ENCODE measurements at regions not wholly inside any gene's neighbourhood (a gene's known extent, or its start where the extent isn't known, plus 50 kb on each side); places are given as distances from the start of the nearest gene placed in this dataset.

DNA sequence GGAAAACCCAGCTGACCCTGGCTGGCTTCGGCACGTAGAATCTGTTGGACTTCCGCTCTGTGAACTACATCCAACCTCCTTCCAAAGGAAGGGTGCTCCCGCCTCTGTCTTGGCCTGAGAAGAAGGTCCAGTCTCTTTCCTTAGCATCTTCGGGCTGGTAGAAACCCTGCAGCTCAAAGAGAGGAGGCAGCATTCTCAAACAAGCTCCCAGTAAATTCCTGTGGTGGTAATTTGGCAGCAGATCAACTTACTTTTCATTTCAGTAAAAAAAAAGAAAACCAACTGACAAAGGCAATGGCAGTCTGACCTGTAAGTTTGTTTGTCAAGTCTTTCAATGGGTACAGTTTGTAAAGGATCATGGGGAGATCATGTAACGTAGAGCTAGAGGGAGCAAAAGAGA, 176.7 kb downstream of the MED10 start:
- DNase-seq (ENCODE audit: low read depth in 3 of 3, low spot score in 2 of 3), result no peak

DNA sequence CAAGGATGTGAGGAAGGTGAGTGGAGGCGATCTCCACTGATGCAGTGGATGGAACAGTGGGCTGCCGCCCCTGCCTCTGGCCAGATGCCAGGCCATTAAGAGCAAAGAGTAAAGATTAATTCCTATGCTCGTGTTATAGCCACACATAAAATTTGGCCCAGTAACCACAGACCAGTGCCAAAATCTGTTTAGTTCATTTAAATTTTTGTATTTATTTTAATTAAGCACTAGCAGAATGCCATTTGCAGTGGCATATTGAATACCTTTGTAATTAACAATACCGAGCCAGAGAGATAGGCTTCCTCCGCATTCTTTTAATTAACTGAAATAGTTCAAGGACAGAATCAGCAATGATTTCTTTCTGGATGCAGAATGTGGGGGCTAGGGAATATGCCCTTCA, 179.8 kb downstream of the MED10 start:
- DNase-seq (ENCODE audit: low read depth in 3 of 3, low spot score in 2 of 3), result no peak

DNA sequence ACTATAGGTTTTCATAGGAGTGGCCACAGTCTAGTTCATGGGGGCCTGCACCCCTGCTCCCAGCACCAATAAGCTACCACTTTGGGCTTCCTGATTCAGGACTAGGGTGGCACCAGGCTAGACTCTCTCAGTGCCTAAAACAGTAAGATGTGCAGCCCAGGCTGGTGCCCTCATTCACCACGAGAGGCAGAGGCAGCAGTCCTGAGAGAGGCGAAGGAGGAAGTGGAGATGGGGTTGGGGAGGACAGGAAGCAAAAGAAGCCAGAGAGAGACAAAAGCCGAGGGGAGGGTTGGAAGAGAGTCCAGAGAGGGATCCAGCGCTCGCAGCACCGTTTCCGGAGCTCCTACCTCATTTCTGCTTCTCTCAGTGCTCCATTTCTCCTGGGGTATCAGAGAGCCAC, 180.9 kb downstream of the MED10 start:
- no peak for DNase-seq (ENCODE audit: low read depth in 3 of 3, low spot score in 2 of 3)

GRCh38 chr5:6195711-6196358, 182.5 kb downstream of the MED10 start:
- no peak for DNase-seq (ENCODE audit: low read depth in 3 of 3, low spot score in 2 of 3)

DNA sequence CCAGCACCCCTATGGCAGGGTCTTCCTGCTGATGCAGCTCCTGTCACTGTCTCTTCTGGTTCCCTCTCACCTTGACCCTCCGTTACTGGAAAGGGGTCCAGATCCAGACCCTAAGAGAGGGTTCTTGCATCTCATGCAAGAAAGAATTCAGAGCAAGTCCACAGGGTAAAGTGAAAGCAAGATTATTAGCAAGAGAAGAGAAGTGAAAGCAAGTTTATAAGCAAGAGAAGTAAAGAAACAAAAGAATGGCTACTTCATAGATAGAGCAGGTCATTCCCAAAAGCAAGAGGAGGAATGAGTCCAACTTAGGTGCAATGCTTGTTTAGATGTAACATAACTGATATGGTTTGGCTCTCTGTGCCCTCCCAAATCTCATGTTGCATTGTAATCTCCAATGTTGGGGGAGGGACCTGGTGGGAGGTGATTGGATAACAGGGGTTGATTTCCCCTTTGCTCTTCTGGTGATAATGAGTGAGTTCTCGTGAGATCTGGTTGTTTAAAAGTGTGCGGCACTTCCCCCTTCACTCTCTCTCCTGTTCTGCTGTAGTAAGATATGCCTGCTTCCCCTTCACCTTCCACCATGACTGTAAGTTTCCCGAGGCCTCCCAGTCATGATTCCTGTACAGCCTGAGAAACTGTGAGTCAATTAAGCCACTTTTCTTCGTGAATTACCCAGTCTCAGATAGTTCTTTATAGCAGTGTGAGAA, 183.3 kb downstream of the MED10 start:
- DNase-seq (ENCODE audit: low read depth in 3 of 3, low spot score in 2 of 3), result no peak

DNA sequence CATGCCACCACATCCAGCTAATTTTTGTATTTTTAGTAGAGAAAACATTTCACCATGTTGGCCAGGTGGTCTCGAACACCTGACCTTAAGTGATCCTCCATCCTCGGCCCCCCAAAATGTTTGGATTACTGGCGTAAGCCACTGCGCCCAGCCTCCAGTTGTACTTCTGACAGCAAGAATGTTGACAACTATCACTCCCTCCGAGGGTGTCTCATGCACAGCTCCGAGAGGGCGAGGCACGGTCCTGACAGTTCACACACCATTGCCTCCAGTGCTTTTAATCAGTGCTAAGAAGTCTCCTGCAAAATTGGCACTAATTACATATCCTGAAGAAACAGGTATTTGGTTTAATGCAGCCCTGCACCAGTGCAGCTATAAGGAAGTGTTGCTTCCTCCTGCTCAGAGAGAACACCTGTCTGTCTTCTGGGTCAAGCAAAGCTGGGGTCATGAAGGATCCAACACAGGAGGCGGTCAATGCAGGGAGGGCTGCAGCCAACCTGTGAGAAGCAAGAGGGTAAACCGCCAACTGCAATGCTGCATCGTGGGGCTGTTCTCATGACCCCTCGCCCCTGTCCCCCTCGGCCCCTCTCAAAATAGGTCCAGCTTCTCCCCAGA, 184.0 kb downstream of the MED10 start:
- DNase-seq (ENCODE audit: low read depth in 3 of 3, low spot score in 2 of 3), result no peak

GRCh38 chr5:6193310-6193709, 185.0 kb downstream of the MED10 start:
- no peak for DNase-seq (ENCODE audit: low read depth in 3 of 3, low spot score in 2 of 3)

DNA sequence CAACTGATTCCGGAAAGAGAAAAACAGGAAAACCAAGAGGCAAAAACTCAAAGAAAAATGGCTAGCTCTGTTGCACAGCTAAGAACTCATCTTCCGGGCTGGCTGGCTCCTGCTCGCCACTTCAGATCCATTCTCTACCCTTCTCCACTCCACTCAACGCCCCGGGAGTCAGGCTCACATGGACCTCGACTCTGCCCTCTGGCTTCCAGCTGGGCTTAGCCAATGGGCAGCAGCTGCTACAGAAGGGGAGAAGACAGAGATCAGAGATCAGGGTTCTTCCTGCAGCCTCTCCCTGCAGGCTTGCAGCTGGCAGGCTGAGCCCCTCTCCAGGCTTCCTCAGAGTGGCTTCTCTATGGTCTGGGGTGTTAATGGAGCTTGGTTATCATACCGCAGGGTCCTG, 187.5 kb downstream of the MED10 start:
- DNase-seq (ENCODE audit: low read depth in 3 of 3, low spot score in 2 of 3), result no peak

GRCh38 chr5:6188976-6189375, 189.4 kb downstream of the MED10 start:
- no peak for DNase-seq (ENCODE audit: low read depth in 3 of 3, low spot score in 2 of 3)

GRCh38 chr5:6188344-6188743, 190.0 kb downstream of the MED10 start:
- DNase-seq (ENCODE audit: low read depth in 3 of 3, low spot score in 2 of 3), result no peak

DNA sequence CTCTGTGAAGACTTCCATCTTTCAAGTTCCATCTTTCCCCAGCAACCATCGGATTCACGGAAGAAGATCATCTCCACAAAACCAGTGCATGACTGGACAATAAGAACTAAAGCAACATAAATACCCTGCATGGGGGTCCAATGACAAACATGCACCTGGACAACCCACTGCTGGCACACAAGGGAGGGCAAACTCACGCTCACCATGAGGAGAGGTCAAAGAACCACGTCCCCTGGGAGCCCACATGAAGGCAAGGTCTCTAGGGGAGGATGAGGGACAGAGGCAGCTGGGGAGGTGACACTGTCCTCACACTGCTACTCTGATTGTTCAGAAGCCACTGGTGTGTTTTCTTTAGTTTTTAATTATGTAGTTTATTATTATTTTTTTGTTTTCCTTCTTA, 190.8 kb downstream of the MED10 start:
- no peak for DNase-seq (ENCODE audit: low read depth in 3 of 3, low spot score in 2 of 3)

- DNase-seq (ENCODE audit: low read depth in 3 of 3, low spot score in 2 of 3), result no peak
Observed at GRCh38 chr5:6185574-6185973, 192.8 kb downstream of the MED10 start.

DNA sequence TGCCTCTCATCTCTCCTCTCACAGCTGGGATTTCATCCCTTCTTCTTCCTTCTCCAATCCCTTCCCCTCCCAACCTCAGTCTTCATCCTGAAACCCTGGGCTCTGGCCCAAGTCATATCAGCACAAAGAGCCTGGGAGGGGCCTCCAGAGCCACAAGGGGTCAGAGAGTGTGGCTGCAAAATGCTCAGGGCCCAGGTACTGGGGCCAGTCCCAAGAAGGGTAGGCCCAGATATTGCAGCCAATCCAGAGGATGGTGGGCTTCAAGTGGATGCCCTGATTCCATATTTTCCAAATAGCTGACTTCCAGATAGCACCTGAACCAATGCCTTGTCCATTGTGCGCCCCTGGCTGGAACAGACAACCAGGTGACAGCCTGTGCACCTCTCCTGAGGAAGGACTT, 193.9 kb downstream of the MED10 start:
- no peak for DNase-seq (ENCODE audit: low read depth in 3 of 3, low spot score in 2 of 3)

DNA sequence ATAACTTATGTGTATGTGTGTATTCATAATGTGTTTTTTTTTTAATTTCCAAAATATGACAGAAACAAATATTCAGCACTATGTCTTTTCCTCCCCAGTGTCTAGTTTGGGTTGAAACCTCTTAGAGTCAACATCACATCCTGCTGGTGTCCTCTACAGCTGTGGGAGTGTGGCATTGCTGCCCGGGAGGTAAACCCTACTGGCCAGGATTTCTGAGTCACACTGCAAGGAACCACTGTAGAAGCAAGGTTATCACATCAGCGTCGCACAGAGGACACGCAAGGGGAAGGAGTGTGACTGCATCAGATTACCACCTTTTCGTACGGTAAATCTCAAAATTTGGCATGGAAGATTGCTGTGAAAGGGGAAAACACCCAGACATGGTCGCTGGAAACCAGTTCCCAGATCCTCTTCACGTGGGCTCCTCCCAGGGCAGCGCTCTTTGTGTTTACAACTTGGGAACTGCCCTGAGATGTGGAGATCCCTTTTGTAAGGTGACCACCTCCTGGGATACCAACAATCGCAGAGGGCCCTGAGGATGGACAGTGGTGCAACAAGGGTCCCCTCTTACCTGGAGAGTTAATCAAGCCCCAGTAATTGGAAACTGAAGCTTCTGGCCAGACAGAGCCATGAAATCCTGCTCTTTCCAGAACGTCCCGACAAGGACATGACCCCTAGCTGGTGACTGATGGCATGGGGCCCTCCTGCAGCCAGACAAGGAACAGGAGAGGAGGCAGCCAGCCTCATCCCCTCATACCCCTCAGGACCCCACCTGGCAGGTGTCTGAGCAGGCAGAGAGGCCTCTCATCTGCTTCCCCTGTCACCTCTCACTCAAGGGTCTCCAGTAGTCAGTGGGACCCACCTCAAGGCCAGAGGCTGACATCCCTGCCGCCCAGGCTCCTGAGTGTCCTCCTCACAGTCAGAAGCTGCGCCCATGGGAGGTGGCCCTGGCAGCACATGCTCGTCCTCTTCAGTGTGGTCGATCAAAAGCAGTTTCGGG, 194.7 kb downstream of the MED10 start:
- DNase-seq (ENCODE audit: low read depth in 3 of 3, low spot score in 2 of 3), result no peak

DNA sequence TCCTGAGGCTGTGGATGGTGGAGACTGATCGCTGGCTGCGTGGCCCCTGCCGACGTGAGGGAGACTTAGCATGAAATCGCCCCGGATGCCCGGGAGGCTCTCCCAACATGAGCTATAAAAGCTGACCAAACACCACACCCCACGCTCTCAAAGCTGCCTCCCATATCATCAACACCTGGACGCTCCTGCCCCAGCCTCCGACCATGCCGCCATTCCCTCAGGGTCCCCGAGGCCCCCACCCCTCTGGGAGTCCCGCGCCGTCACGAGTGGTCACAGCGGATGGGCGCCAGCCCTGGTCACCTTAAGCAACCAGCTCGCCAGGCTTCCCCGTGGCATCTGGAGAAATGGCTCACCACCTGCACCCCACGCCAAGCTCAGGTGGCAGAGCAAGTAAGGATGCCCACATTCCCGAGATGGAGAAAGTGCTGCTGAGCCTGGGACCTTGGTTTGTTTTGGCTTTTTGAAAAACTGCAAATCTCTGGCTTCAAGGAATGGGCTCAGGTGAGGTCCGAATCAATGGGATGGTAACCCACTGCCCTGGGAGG, 196.0 kb downstream of the MED10 start:
- DNase-seq (ENCODE audit: low read depth in 3 of 3, low spot score in 2 of 3), result no peak

DNA sequence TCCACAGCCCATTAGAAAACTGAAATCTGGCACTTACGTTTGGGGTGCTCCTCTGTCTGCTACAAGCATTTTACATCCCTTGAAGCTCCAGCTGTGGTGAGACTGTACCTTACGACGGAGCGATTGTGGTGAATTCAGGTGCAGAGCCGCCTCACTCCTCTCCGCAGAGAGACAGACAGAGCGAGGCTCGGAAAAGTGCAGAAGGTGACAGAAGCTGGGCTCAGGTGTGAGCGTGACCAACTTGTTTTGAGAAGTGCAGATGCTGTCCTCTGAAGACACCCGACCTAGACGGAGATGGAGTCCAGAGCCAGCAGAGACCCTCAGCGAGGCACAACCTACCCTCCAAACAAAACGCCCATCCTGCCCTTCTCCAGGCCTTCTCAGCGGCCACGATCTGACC, 196.5 kb downstream of the MED10 start:
- DNase-seq (ENCODE audit: low read depth in 3 of 3, low spot score in 2 of 3), result no peak

DNA sequence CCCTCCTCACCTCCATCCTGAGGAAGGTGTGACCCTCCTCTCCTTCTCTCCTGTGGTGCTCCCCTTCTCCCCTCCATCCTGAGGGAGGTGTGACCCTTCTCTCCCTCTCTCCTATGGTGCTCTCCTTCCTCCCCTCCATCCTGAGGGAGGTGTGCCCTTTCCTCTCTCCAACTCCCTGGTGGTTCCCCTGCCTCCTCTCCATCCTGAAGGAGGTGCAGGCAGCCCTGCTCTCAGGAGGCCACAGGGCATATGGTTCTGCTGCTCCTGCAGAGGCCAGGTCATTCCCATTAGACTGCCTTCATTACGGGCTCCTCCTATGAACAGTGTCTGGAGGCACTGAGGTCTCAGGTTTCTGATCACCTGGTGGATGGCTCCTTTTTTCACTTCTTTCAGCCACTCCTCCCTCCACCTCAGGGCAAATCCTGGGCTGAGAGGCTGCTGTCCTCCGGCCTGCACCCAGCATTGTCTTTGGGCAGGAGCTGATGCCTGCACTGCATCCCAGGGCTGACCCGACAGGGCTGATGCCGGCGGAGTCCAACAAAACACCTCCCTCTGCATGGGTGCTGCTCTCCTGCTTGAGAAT, 197.1 kb downstream of the MED10 start:
- no peak for DNase-seq (ENCODE audit: low read depth in 3 of 3, low spot score in 2 of 3)

GRCh38 chr5:6180231-6180872, 198.0 kb downstream of the MED10 start:
- DNase-seq (ENCODE audit: low read depth in 3 of 3, low spot score in 2 of 3), result no peak

DNA sequence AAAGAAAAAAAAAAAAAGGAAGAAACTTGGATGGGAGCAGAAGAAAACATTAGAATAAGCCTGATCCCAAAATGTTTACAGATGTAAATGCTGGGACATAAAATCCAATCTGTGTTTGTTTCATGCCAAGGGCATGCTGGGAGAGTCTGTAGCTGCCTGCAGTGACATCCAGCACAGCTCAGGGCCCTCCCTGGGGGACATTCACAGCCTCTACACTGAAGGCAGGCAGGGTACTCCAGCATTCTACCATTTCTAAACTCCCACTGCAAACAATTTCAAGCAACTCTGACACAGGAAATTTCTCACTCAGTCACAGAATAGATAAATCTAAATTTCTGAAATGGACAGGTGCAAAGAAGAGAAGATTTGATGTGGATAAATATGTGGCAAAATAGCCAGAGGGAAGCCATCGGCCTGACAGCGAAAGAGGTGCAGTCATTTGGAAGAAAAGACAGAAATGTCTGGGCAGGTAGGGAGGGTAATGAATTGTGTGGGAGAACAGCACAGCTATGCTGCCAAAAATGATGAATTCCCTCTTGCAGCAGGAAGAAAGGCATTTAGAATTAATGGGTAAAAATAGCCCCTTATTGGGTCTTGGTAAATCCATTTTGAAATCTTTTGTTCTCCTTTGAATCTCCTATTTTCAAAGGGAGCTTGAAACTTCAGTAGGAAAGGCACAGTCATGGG, 199.4 kb downstream of the MED10 start:
- no peak for DNase-seq (ENCODE audit: low read depth in 3 of 3, low spot score in 2 of 3)
